Neural progenitor cell (in vitro differentiated cells): ENCODE measurements at regions not wholly inside any gene's neighbourhood (a gene's known extent, or its start where the extent isn't known, plus 50 kb on each side); places are given as distances from the start of the nearest gene placed in this dataset.

Experiments
- CTCF ChIP-seq: fragments of 200-600 bp; sonication (generic); IDR thresholded peaks from 2 replicates; pipeline ENCODE4 v1.5.1; 2017; ENCODE audit warnings: antibody characterized with exemption, mild to moderate bottlenecking
- EZH2 ChIP-seq: fragments of 200-600 bp; sonication (generic); IDR thresholded peaks from 2 replicates; pipeline ENCODE4 v1.6.1; 2017; ENCODE audit warnings: antibody characterized with exemption, mild to moderate bottlenecking, moderate library complexity

GRCh38 chr2:167388497-167388896 is 500.2 kb downstream of the XIRP2 start:
- TF ChIP-seq CTCF = no peak
- no peak for TF ChIP-seq EZH2
